ENCODE measurements at regions not wholly inside any gene's neighbourhood (a gene's known extent, or its start where the extent isn't known, plus 50 kb on each side); places are given as distances from the start of the nearest gene placed in this dataset.

DNA sequence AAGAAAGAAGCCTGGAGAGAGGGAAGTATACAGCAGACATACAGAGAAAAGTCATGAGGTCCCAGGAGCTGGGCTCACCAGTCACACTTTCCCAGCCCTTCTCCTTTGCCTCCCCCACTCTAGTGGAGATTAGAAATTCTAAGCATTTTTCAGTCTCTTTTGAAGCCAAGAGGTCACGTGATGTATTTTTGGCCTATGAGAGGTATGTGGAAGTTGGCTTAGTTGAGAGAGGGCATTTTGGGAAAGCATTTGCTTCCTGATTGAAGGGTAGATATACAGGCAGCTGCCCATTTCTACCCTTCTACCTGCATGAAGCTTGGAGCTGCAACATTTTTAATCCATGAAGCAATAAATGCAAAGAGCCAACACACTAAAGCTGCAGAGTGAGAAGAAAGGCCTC is 106.0 kb upstream of the TNFAIP3 start:
- TF ChIP-seq EZH2 (IDR thresholded peaks at IDR 0.05; ENCODE audit: borderline replicate concordance, insufficient read depth, low read depth, low read length, poor library complexity, severe bottlenecking): no peak
- TF ChIP-seq, protein P1, sequence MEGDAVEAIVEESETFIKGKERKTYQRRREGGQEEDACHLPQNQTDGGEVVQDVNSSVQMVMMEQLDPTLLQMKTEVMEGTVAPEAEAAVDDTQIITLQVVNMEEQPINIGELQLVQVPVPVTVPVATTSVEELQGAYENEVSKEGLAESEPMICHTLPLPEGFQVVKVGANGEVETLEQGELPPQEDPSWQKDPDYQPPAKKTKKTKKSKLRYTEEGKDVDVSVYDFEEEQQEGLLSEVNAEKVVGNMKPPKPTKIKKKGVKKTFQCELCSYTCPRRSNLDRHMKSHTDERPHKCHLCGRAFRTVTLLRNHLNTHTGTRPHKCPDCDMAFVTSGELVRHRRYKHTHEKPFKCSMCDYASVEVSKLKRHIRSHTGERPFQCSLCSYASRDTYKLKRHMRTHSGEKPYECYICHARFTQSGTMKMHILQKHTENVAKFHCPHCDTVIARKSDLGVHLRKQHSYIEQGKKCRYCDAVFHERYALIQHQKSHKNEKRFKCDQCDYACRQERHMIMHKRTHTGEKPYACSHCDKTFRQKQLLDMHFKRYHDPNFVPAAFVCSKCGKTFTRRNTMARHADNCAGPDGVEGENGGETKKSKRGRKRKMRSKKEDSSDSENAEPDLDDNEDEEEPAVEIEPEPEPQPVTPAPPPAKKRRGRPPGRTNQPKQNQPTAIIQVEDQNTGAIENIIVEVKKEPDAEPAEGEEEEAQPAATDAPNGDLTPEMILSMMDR (IDR thresholded peaks at IDR 0.05): no peak
